Stomach (tissue), 4 donors: ENCODE measurements at regions not wholly inside any gene's neighbourhood (a gene's known extent, or its start where the extent isn't known, plus 50 kb on each side); places are given as distances from the start of the nearest gene placed in this dataset.

ENCODE experiments used
- POLR2A ChIP-seq, 4 donors: fragments of 450-650 bp; IDR thresholded peaks; one replicate each; pipeline ENCODE4 v1.6.1; 2016; ENCODE audit warnings: antibody characterized with exemption in 4 of 4, control low read depth in 2 of 4, mild to moderate bottlenecking in 1 of 4, moderate library complexity in 1 of 4
- POLR2AphosphoS5 ChIP-seq, 3 donors: sonication (generic); formaldehyde crosslinking; IDR thresholded peaks; one replicate each; pipeline ENCODE4 v1.6.1; 2016; ENCODE audit warnings: antibody characterized with exemption in 3 of 3

- TF ChIP-seq POLR2A (IDR thresholded peaks at IDR 0.05): no peak
- no peak for TF ChIP-seq POLR2AphosphoS5 (IDR thresholded peaks at IDR 0.05)
Measured at GRCh38 chr11:29507376-29507775, 509.5 kb downstream of the KCNA4 start.
